ENCODE measurements at regions not wholly inside any gene's neighbourhood (a gene's known extent, or its start where the extent isn't known, plus 50 kb on each side); places are given as distances from the start of the nearest gene placed in this dataset.

- H2BK5ac ChIP-seq (ENCODE audit: low read depth, low read length, poor library complexity), result no peak overlapping the region
- no peak overlapping the region for H2BK120ac ChIP-seq (ENCODE audit: insufficient read depth, low read length, poor library complexity)
- H2BK12ac ChIP-seq (ENCODE audit: low read length), result no peak overlapping the region
- no peak overlapping the region for H3K27ac ChIP-seq (ENCODE audit: low read depth, low read length)
- no peaks in the 10 kb centered on the region for H3K79me2 ChIP-seq (ENCODE audit: control insufficient read depth, insufficient read depth, low read length, poor library complexity)
- no peak overlapping the region for H4K12ac ChIP-seq (ENCODE audit: low read depth, low read length)
- no peaks in the 10 kb centered on the region for H3K36me3 ChIP-seq (ENCODE audit: control insufficient read depth in 1 of 2, insufficient read depth in 2 of 2, low read length in 2 of 2)
- H3K9me3 ChIP-seq (ENCODE audit: insufficient read depth, low read depth, low read length), result no peaks in the 10 kb centered on the region
- H3K4me3 ChIP-seq (ENCODE audit: low read depth, low read length), result no peak overlapping the region
- no peak overlapping the region for H3K9ac ChIP-seq (ENCODE audit: low read length)
- no CpG with 5 or more reads among the region's 3 CpGs for WGBS (ENCODE audit: extremely low coverage, insufficient coverage, insufficient read length)
- DNase-seq, result no peak
- H4K91ac ChIP-seq (ENCODE audit: low read depth, low read length), result no peak overlapping the region
- no peak overlapping the region for H3K4me2 ChIP-seq (ENCODE audit: low read length)
- H2AK5ac ChIP-seq (ENCODE audit: low read length), result no peak overlapping the region
- H3K27me3 ChIP-seq (ENCODE audit: insufficient read depth, low read length), result no peaks in the 10 kb centered on the region
- H4K8ac ChIP-seq (ENCODE audit: low read depth, low read length), result no peak overlapping the region
- H3K14ac ChIP-seq (ENCODE audit: low read length), result no peak overlapping the region
- no peak overlapping the region for H3K23ac ChIP-seq (ENCODE audit: low read length)
- no peaks in the 10 kb centered on the region for H3K79me1 ChIP-seq (ENCODE audit: low read length)
- H3K18ac ChIP-seq (ENCODE audit: low read length), result no peak overlapping the region
- no peak overlapping the region for H3K4ac ChIP-seq (ENCODE audit: low read depth, low read length)
- H3K4me1 ChIP-seq (ENCODE audit: control insufficient read depth in 1 of 2, insufficient read depth in 2 of 2, low read length in 2 of 2), result peaks cover 0 to 5% of the 10 kb centered on the region in 2 experiments
- H2AFZ ChIP-seq (ENCODE audit: insufficient read depth, low read length, poor library complexity), result no peak overlapping the region
These were observed 202.0 kb downstream of the WDR11 start for GRCh38 chr10:121053151-121053550.

GRCh38 chr10:121054874-121055273 is 203.7 kb downstream of the WDR11 start:
- no peak overlapping the region for H3K18ac ChIP-seq (ENCODE audit: low read length)
- H3K27ac ChIP-seq (ENCODE audit: low read depth, low read length), result no peak overlapping the region
- no peak overlapping the region for H3K14ac ChIP-seq (ENCODE audit: low read length)
- H3K27me3 ChIP-seq (ENCODE audit: insufficient read depth, low read length), result no peaks in the 10 kb centered on the region
- no peak overlapping the region for H2AFZ ChIP-seq (ENCODE audit: insufficient read depth, low read length, poor library complexity)
- H2BK5ac ChIP-seq (ENCODE audit: low read depth, low read length, poor library complexity), result no peak overlapping the region
- no peak overlapping the region for H2BK120ac ChIP-seq (ENCODE audit: insufficient read depth, low read length, poor library complexity)
- H3K9ac ChIP-seq (ENCODE audit: low read length), result no peak overlapping the region
- no peaks in the 10 kb centered on the region for H3K9me3 ChIP-seq (ENCODE audit: insufficient read depth, low read depth, low read length)
- H4K8ac ChIP-seq (ENCODE audit: low read depth, low read length), result no peak overlapping the region
- peaks cover 0 to 5% of the 10 kb centered on the region in 2 experiments for H3K4me1 ChIP-seq (ENCODE audit: control insufficient read depth in 1 of 2, insufficient read depth in 2 of 2, low read length in 2 of 2)
- no peak overlapping the region for H3K4me2 ChIP-seq (ENCODE audit: low read length)
- no peak overlapping the region for H4K91ac ChIP-seq (ENCODE audit: low read depth, low read length)
- no peak overlapping the region for H4K12ac ChIP-seq (ENCODE audit: low read depth, low read length)
- no peak overlapping the region for H2BK12ac ChIP-seq (ENCODE audit: low read length)
- no peaks in the 10 kb centered on the region for H3K79me1 ChIP-seq (ENCODE audit: low read length)
- no peak overlapping the region for H2AK5ac ChIP-seq (ENCODE audit: low read length)
- no peaks in the 10 kb centered on the region for H3K79me2 ChIP-seq (ENCODE audit: control insufficient read depth, insufficient read depth, low read length, poor library complexity)
- no peak overlapping the region for H3K23ac ChIP-seq (ENCODE audit: low read length)
- H3K4ac ChIP-seq (ENCODE audit: low read depth, low read length), result no peak overlapping the region
- DNase-seq, result peak in 1 of 2 donors; percentile 42
- no peaks in the 10 kb centered on the region for H3K36me3 ChIP-seq (ENCODE audit: control insufficient read depth in 1 of 2, insufficient read depth in 2 of 2, low read length in 2 of 2)
- no CpG with 5 or more reads among the region's 5 CpGs for WGBS (ENCODE audit: extremely low coverage, insufficient coverage, insufficient read length)
- no peak overlapping the region for H3K4me3 ChIP-seq (ENCODE audit: low read depth, low read length)

GRCh38 chr10:121057269-121057668 is 206.1 kb downstream of the WDR11 start:
- Histone ChIP-seq H3K23ac (ENCODE audit: low read length) (no peak overlapping the region), H3K27me3 (ENCODE audit: insufficient read depth, low read length) (no peaks in the 10 kb centered on the region), H2AK5ac (ENCODE audit: low read length) (no peak overlapping the region), H2BK12ac (ENCODE audit: low read length) (no peak overlapping the region), H2BK120ac (ENCODE audit: insufficient read depth, low read length, poor library complexity) (no peak overlapping the region), H3K36me3 (ENCODE audit: control insufficient read depth in 1 of 2, insufficient read depth in 2 of 2, low read length in 2 of 2) (no peaks in the 10 kb centered on the region), H3K4me3 (ENCODE audit: low read depth, low read length) (no peak overlapping the region), H3K14ac (ENCODE audit: low read length) (no peak overlapping the region), H4K8ac (ENCODE audit: low read depth, low read length) (no peak overlapping the region), H3K79me1 (ENCODE audit: low read length) (no peaks in the 10 kb centered on the region), H3K79me2 (ENCODE audit: control insufficient read depth, insufficient read depth, low read length, poor library complexity) (no peaks in the 10 kb centered on the region), H3K18ac (ENCODE audit: low read length) (no peak overlapping the region), H4K91ac (ENCODE audit: low read depth, low read length) (no peak overlapping the region), H3K9me3 (ENCODE audit: insufficient read depth, low read depth, low read length) (no peaks in the 10 kb centered on the region), H3K27ac (ENCODE audit: low read depth, low read length) (no peak overlapping the region), H3K4ac (ENCODE audit: low read depth, low read length) (no peak overlapping the region), H3K4me2 (ENCODE audit: low read length) (no peak overlapping the region), H3K4me1 (ENCODE audit: control insufficient read depth in 1 of 2, insufficient read depth in 2 of 2, low read length in 2 of 2) (peaks cover 0 to 5% of the 10 kb centered on the region in 2 experiments), H3K9ac (ENCODE audit: low read length) (no peak overlapping the region), H2BK5ac (ENCODE audit: low read depth, low read length, poor library complexity) (no peak overlapping the region), H4K12ac (ENCODE audit: low read depth, low read length) (no peak overlapping the region), H2AFZ (ENCODE audit: insufficient read depth, low read length, poor library complexity) (no peak overlapping the region)
- peak in 1 of 2 donors; percentile 6 for DNase-seq
- no CpG with 5 or more reads among the region's 4 CpGs for WGBS (ENCODE audit: extremely low coverage, insufficient coverage, insufficient read length)

GRCh38 chr10:121058082-121058481 is 206.9 kb downstream of the WDR11 start:
- Histone ChIP-seq H3K27me3 (ENCODE audit: insufficient read depth, low read length) (no peaks in the 10 kb centered on the region), H4K8ac (ENCODE audit: low read depth, low read length) (no peak overlapping the region), H3K9me3 (ENCODE audit: insufficient read depth, low read depth, low read length) (peaks cover 1% of the 10 kb centered on the region), H3K4ac (ENCODE audit: low read depth, low read length) (no peak overlapping the region), H2AK5ac (ENCODE audit: low read length) (no peak overlapping the region), H3K79me1 (ENCODE audit: low read length) (no peaks in the 10 kb centered on the region), H3K4me3 (ENCODE audit: low read depth, low read length) (no peak overlapping the region), H4K91ac (ENCODE audit: low read depth, low read length) (no peak overlapping the region), H3K27ac (ENCODE audit: low read depth, low read length) (no peak overlapping the region), H3K23ac (ENCODE audit: low read length) (no peak overlapping the region), H3K9ac (ENCODE audit: low read length) (no peak overlapping the region), H3K4me2 (ENCODE audit: low read length) (no peak overlapping the region), H3K4me1 (ENCODE audit: control insufficient read depth in 1 of 2, insufficient read depth in 2 of 2, low read length in 2 of 2) (peaks cover 0 to 5% of the 10 kb centered on the region in 2 experiments), H2BK120ac (ENCODE audit: insufficient read depth, low read length, poor library complexity) (no peak overlapping the region), H3K79me2 (ENCODE audit: control insufficient read depth, insufficient read depth, low read length, poor library complexity) (no peaks in the 10 kb centered on the region), H2BK12ac (ENCODE audit: low read length) (no peak overlapping the region), H4K12ac (ENCODE audit: low read depth, low read length) (no peak overlapping the region), H2BK5ac (ENCODE audit: low read depth, low read length, poor library complexity) (no peak overlapping the region), H3K36me3 (ENCODE audit: control insufficient read depth in 1 of 2, insufficient read depth in 2 of 2, low read length in 2 of 2) (no peaks in the 10 kb centered on the region), H3K18ac (ENCODE audit: low read length) (no peak overlapping the region), H2AFZ (ENCODE audit: insufficient read depth, low read length, poor library complexity) (no peak overlapping the region), H3K14ac (ENCODE audit: low read length) (no peak overlapping the region)
- no CpG with 5 or more reads among the region's 6 CpGs for WGBS (ENCODE audit: extremely low coverage, insufficient coverage, insufficient read length)
- no peak for DNase-seq

All from trophoblast cell (in vitro differentiated cells and primary cell).